ENCODE measurements at regions not wholly inside any gene's neighbourhood (a gene's known extent, or its start where the extent isn't known, plus 50 kb on each side); places are given as distances from the start of the nearest gene placed in this dataset.
A peak's percentile ranks its signal among the peaks of the same experiment; 100 is the strongest.
"Not testable (repeated sequence)": the region's sequence is repeated elsewhere in the genome, so short reads cannot be mapped to it uniquely, and the experiment has no call there.

- no peak for DNase-seq (ENCODE audit: low spot score)
These were observed 88.4 kb upstream of the MPP7 start for GRCh38 chr10:28391283-28391682.

- peak; percentile 74 for DNase-seq (ENCODE audit: low spot score)
These were observed 91.2 kb upstream of the MPP7 start for GRCh38 chr10:28393956-28394568.

- DNase-seq (ENCODE audit: low spot score), result no peak
These were observed 93.5 kb upstream of the MPP7 start for GRCh38 chr10:28396331-28396730.

- DNase-seq (ENCODE audit: low spot score), result no peak
These were observed 94.4 kb upstream of the MPP7 start for GRCh38 chr10:28397229-28397628.

GRCh38 chr10:28400176-28400575 lies 97.3 kb upstream of the MPP7 start:
- DNase-seq (ENCODE audit: low spot score), result no peak

GRCh38 chr10:28400681-28401080 lies 97.8 kb upstream of the MPP7 start:
- no peak for DNase-seq (ENCODE audit: low spot score)

- not testable (repeated sequence) for DNase-seq (ENCODE audit: low spot score)
These were observed 99.8 kb upstream of the MPP7 start for GRCh38 chr10:28402611-28403073.

GRCh38 chr10:28403090-28403489 lies 100.2 kb upstream of the MPP7 start:
- DNase-seq (ENCODE audit: low spot score), result no peak

- DNase-seq (ENCODE audit: low spot score), result no peak
These were observed 105.4 kb upstream of the MPP7 start for GRCh38 chr10:28408237-28408777.

- no peak for DNase-seq (ENCODE audit: low spot score)
These were observed 107.7 kb upstream of the MPP7 start for GRCh38 chr10:28410420-28411135.

GRCh38 chr10:28411136-28411460 lies 108.2 kb upstream of the MPP7 start:
- no peak for DNase-seq (ENCODE audit: low spot score)

GRCh38 chr10:28411648-28412047 lies 108.8 kb upstream of the MPP7 start:
- no peak for DNase-seq (ENCODE audit: low spot score)

GRCh38 chr10:28418069-28418468 lies 114.8 kb upstream of the WAC start:
- no peak for DNase-seq (ENCODE audit: low spot score)

GRCh38 chr10:28425422-28425821 lies 107.5 kb upstream of the WAC start:
- no peak for DNase-seq (ENCODE audit: low spot score)

- DNase-seq (ENCODE audit: low spot score), result no peak
These were observed 106.3 kb upstream of the WAC start for GRCh38 chr10:28426392-28427159.

- no peak for DNase-seq (ENCODE audit: low spot score)
These were observed 105.5 kb upstream of the WAC start for GRCh38 chr10:28427376-28427775.

- DNase-seq (ENCODE audit: low spot score), result no peak
These were observed 103.9 kb upstream of the WAC start for GRCh38 chr10:28429045-28429444.

- DNase-seq (ENCODE audit: low spot score), result no peak
These were observed 103.2 kb upstream of the WAC start for GRCh38 chr10:28429573-28430216.

- no peak for DNase-seq (ENCODE audit: low spot score)
These were observed 101.8 kb upstream of the WAC start for GRCh38 chr10:28431139-28431538.

- DNase-seq (ENCODE audit: low spot score), result peak; percentile 89
These were observed 100.7 kb upstream of the WAC start for GRCh38 chr10:28432210-28432676.

GRCh38 chr10:28434063-28434462 lies 98.9 kb upstream of the WAC start:
- no peak for DNase-seq (ENCODE audit: low spot score)

- no peak for DNase-seq (ENCODE audit: low spot score)
These were observed 90.5 kb upstream of the WAC start for GRCh38 chr10:28442403-28442802.

Data from GM03348 (cell line).